ENCODE measurements at regions not wholly inside any gene's neighbourhood (a gene's known extent, or its start where the extent isn't known, plus 50 kb on each side); places are given as distances from the start of the nearest gene placed in this dataset.

DNA sequence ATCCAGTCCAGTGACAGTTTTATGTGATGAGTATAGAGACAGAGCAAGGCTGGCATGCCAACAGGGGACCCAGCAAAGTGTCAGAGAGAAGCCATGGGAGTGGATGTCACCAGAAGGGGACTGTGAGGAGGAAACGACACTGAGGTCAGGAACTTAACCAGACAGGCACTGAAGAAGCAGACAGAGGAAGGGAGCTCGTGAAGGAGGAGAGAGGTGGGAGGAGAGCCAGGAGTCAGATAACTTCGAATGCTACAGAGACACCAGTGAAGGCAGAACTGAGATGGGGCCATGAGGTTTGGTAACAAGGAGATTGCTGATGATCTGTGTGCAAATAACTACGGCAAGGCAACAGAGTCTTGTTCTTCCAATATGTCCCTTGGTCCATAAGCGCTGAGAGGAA lies 211.1 kb upstream of the FOXA2 start:
- no peak for DNase-seq

DNA sequence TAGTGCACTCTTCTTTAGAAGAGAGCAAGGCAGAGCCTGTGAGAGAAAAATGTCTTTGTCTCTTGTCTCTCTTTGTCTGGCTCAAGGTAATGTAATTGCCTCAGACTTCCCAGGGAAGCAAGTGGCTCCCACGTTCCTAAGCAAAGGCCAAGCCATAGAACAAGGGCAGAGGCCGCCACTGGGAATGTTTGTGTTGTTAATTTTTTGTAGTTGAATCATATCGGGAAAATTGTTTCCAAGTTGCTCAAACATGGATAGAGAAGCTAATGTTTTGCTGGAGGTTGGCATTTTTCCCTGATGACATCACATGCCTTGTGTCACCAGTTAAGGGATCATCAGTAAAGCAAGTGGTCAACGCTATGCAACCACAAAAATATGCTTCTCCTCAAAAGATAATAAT lies 211.5 kb upstream of the FOXA2 start:
- no peak for DNase-seq

DNA sequence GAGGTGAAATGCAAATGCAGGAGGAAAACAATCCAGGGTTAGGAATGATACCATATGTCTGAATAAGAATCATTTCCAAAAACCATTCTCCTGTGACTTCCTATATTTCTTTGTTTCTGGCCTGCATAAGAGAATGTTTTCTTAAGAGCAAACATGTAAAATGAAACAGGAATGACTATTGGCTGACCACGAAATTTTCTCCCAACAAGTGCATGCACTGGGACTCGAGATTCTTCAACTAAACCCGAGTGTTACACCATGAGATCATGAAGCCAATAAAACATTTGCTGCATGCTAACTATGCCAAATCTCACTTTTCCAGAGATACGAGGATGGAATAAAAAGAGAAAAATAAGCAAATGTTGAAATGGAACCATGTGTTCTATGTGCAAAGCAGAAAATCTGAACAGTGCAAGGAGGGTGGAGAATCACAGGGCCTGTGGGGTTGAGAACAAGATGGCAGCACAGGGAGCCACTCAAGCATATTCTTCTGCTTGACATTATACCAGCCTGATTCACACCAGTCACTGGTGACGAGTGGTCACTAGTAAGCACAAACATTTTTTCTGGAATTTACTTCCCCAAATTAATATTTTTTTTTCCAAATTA lies 212.2 kb upstream of the FOXA2 start:
- DNase-seq = no peak

DNA sequence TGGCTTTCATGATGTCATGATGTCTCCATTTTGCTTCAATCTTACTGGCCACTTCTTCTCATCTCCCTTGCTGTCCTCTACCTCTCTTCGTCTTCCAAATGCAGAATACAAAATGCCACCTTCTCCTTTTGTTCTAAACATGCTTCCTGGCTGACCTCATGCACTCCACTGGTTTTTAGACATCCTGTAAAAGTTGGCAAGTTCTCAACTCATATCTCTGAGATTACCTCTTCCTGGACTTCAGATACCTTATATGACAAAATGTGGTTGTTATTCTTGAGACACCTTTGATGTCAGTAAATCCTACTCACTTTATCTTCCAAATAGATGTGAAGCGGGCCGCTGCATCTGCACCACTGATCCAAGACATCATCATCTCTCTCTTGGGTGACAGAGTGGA lies 212.7 kb upstream of the FOXA2 start:
- DNase-seq = no peak

- no peak for DNase-seq
These were observed 215.3 kb upstream of the FOXA2 start for GRCh38 chr20:22799687-22800086.

- DNase-seq = no peak
These were observed 215.8 kb upstream of the FOXA2 start for GRCh38 chr20:22800129-22800528.

DNA sequence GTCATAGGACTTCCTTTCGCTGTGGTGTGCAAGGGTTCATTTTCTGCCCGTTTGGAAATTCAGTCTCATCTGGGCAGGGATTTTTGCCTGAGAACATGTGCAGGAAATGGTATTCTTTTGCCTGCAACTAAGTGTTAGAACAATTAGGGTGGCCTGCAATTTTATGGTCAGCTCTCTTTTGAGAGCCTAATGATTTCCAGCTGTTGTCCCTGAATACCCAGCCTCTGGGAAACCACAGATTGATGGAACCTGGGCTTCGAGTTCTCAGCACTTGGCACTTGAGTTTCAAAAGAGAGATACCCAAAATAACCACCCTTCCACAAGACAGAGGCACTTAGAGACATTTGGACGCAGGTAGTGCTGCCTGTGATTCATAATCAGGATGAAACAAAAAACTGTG lies 217.2 kb upstream of the FOXA2 start:
- no peak for DNase-seq

- no peak for DNase-seq
These were observed 217.9 kb upstream of the FOXA2 start for GRCh38 chr20:22802296-22802695.

- DNase-seq = no peak
These were observed 220.8 kb upstream of the FOXA2 start for GRCh38 chr20:22805219-22805618.

DNA sequence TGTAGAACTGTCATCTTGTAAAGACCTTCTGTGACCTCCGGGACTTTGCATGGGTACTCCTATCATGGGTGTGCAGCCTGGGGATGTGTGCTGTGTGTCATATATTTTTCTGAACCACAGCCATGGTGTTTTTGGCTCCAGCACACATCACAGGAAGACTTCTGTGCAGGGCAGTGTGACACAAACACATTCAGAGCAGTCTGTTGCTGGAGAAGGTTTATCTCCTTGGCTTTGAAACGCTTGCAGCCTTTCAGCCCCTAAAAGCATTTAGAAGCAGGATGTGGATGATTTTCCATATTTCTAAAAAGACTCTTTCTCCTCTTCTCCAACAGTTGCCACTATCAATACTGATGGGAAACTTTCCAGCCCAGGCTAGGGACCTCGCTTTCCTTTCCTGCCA lies 221.6 kb upstream of the FOXA2 start:
- no peak for DNase-seq

DNA sequence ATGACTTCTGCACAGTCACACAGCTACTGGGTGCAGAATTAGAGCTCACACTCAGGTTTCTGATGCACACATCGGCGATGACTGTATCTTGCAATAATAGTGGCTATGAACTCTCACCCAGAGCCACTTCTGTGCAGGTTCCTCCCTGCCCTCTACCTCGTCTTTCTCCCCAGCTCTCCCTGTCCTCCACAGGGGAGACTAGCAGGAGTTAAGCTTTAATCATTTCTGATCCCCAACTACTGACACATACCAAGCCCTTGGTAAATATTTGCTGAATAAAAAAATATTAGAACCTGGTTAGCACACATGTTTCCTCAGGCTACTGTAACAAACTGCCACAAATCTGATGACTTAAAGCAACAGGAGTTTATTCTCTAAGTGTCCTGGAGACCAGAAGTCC lies 222.7 kb upstream of the FOXA2 start:
- DNase-seq = no peak

DNA sequence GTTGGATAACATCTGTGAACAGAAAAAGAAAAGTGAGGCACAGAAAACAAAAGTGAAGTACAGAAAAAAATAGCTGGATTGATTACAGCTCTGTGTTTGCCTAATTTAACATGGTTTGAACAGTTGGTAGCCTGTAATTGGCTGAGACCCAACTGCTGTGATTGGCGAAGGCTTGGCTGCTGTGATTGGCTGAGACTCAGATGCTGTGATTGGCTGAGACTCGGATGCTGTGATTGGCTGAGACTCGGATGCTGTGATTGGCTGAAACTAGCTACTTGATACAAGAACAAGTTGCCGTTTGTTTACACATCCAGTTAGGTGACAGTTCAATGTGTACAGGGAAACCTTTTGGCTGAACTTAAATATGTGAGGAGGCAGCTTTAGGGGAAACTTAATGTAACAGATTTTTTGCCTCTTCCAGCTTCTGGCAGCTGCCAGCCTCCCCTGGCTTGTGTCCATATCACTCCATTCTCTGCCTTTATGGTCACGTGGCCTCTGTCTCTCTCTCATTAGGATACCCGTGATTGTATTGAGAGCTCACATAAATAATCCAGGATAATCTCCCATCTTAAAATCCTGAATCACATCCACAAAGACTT lies 223.4 kb upstream of the FOXA2 start:
- no peak for DNase-seq

DNA sequence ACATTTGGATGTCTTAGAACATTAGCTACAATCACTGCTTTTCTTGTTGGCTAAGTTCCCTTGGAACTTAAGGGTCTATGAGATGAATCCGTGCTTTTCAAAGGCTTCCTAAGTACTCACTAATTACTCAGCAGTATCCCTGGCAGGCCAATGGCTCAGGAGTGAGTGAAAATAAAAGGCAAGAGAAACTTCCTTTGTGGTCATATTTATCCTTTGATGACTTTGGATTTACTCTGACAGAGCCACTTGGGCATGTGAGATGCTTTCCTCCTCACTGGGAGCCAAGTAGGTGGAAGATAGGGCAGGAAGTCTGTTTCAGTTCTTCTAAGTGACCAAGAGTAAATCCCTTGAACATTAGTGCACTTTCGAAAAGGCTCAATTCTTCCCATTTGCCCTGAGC lies 224.3 kb upstream of the FOXA2 start:
- DNase-seq = no peak

- no peak for DNase-seq
These were observed 225.1 kb upstream of the SSTR4 start for GRCh38 chr20:22810030-22810429.

GRCh38 chr20:22810626-22811569 lies 224.2 kb upstream of the SSTR4 start:
- DNase-seq = no peak

DNA sequence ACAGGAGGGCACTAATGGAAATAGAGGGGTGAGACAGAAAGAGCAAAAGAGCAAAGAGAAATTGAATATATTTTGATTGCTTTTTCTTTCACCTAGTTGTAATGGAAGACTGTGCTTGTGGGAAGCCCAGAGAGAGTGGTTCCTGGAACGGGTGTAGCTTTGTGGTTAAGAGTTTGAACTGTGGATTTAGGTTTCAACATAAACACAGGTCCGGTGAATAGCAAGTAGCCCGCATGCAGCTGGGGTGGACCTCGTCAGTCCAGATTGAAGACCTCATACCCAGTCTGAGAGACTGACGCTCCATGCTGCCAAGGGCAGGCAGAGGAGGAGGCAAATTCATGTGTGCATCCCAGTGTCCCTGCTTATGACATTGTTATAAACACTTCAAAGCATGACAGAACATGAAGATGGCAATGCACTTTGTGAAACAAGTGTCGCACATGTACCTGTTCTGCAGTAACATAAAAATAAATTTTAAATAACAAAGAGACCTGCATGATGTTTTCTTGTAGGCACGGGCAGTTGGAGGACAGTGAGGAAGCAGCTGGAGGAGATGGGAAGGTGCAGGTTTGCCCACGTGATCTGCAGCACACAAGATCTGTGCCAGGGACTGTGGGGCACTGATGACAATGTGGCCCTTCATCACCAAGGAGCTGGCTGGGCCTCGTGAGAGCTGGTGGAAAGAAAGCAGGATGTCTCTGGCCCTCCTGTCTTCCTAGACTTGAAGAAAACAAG lies 220.5 kb upstream of the SSTR4 start:
- DNase-seq = no peak

DNA sequence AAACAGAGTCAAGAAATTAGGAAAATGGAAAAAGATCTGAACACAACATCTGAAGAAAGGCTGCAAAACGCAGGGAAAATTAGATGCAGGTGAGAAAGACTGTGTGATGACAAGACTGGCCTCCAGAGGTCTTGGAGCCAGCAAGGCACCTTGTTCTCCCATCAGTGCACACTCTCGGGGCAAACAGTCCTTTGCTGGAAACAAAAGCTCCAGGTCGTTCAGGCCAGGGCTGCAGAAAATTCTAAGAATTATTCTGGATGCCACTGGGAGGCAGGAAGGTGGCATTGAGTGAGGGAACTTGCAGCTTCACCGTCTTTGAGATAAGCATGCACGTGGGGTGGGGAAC lies 219.9 kb upstream of the SSTR4 start:
- no peak for DNase-seq

DNA sequence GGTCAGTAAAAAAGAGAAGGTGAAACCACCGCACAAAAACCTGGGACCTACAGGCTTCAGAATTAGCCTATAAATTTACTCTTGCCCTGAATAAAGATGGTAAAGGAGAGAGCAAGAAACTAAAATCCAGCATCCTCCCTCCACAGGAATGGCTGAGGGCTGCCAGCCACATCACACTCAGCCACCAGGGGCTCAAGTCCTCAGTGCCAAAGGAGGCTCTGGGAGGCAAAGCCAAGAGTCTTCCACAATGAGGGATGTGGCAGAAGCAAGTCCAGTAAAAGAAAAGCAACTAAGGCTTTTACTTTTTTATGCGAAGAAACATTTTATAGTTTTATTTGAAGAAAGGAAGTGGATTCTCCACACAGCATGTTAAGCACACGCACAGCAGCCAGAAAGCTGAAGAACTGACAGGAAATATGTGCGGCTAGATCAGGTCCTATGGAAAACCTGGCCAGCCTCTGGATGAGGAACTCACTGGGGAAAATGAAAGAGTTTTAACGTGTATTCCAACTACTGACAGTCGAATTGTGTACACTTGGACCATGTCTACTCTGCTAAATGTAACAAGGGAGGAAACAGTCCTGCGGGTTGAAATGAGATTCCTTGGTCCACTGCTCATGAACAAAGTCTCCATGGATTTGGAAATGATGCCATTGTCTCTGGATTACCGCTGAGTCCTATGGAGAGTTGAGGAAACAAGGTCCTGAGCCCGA lies 219.4 kb upstream of the SSTR4 start:
- no peak for DNase-seq

DNA sequence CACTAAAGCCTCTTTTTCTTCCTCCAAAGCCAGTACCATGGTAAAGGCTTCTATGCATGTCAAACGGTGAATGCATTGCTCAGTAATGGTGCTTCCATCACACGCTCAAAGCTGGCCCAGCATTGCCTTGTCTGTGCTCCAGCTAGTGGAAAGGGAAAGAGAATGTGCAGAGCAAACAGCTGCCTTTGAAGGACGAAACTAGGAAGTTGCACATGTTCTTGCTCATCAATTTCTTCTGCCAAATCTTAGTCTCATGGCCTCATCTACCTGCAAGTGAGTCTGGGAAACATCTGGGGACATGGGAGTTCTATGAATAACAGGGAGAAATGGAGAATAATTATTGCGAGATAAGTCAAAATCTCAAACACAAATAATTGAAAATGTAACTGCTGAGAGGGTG lies 216.5 kb upstream of the SSTR4 start:
- no peak for DNase-seq

GRCh38 chr20:22819112-22819511 lies 216.0 kb upstream of the SSTR4 start:
- no peak for DNase-seq

- DNase-seq = no peak
These were observed 215.3 kb upstream of the SSTR4 start for GRCh38 chr20:22819784-22820183.

GRCh38 chr20:22821081-22821727 lies 213.9 kb upstream of the SSTR4 start:
- DNase-seq = no peak
